GM19463 (cell line): ENCODE measurements at regions not wholly inside any gene's neighbourhood (a gene's known extent, or its start where the extent isn't known, plus 50 kb on each side); places are given as distances from the start of the nearest gene placed in this dataset.
"Not testable (repeated sequence)": the region's sequence is repeated elsewhere in the genome, so short reads cannot be mapped to it uniquely, and the experiment has no call there.

Experiments
- ATAC-seq: cut with Tn5 transposase; IDR thresholded peaks from one replicate; pipeline ENCODE4 v1.9.1; 2021; ENCODE audit warnings: mild to moderate bottlenecking, moderate library complexity; ENCODE audit not compliant: unreplicated experiment

GRCh38 chr9:30630459-30630858, 1754.0 kb upstream of the ACO1 start:
- ATAC-seq, result no peak

GRCh38 chr9:30646639-30647038, 1737.8 kb upstream of the ACO1 start:
- ATAC-seq, result not testable (repeated sequence)

GRCh38 chr9:30661925-30662324, 1722.5 kb upstream of the ACO1 start:
- ATAC-seq, result no peak

GRCh38 chr9:30670805-30671562, 1713.5 kb upstream of the ACO1 start:
- no peak for ATAC-seq

GRCh38 chr9:30673132-30673531, 1711.3 kb upstream of the ACO1 start:
- no peak for ATAC-seq

- no peak for ATAC-seq
Observed at GRCh38 chr9:30676651-30677050, 1707.8 kb upstream of the ACO1 start.

- no peak for ATAC-seq
Observed at GRCh38 chr9:30677221-30677620, 1707.2 kb upstream of the ACO1 start.

- ATAC-seq, result no peak
Observed at GRCh38 chr9:30688801-30689200, 1695.6 kb upstream of the ACO1 start.

- ATAC-seq, result no peak
Observed at GRCh38 chr9:30697958-30698357, 1686.5 kb upstream of the ACO1 start.

- ATAC-seq, result no peak
Observed at GRCh38 chr9:30711591-30711990, 1672.9 kb upstream of the ACO1 start.

- no peak for ATAC-seq
Observed at GRCh38 chr9:30713243-30713642, 1671.2 kb upstream of the ACO1 start.

GRCh38 chr9:30714389-30714788, 1670.1 kb upstream of the ACO1 start:
- no peak for ATAC-seq

GRCh38 chr9:30718483-30718882, 1666.0 kb upstream of the ACO1 start:
- ATAC-seq, result no peak

GRCh38 chr9:30722065-30722464, 1662.4 kb upstream of the ACO1 start:
- ATAC-seq, result no peak

GRCh38 chr9:30723656-30724055, 1660.8 kb upstream of the ACO1 start:
- ATAC-seq, result no peak

- ATAC-seq, result no peak
Observed at GRCh38 chr9:30732060-30732459, 1652.4 kb upstream of the ACO1 start.

GRCh38 chr9:30744871-30745270, 1639.6 kb upstream of the ACO1 start:
- ATAC-seq, result no peak

- no peak for ATAC-seq
Observed at GRCh38 chr9:30746589-30746988, 1637.9 kb upstream of the ACO1 start.

GRCh38 chr9:30757723-30758122, 1626.7 kb upstream of the ACO1 start:
- ATAC-seq, result no peak

- no peak for ATAC-seq
Observed at GRCh38 chr9:30758726-30759446, 1625.6 kb upstream of the ACO1 start.

- ATAC-seq, result no peak
Observed at GRCh38 chr9:30765318-30765717, 1619.1 kb upstream of the ACO1 start.

GRCh38 chr9:30771163-30771708, 1613.2 kb upstream of the ACO1 start:
- ATAC-seq, result no peak
